GM18858 (cell line): ENCODE measurements at regions not wholly inside any gene's neighbourhood (a gene's known extent, or its start where the extent isn't known, plus 50 kb on each side); places are given as distances from the start of the nearest gene placed in this dataset.

Source experiments
- ATAC-seq: cut with Tn5 transposase; IDR thresholded peaks from one replicate; pipeline ENCODE4 v1.9.1; 2021; ENCODE audit not compliant: unreplicated experiment

GRCh38 chr13:72029981-72030380 is 163.0 kb upstream of the DACH1 start:
- ATAC-seq: no peak

DNA sequence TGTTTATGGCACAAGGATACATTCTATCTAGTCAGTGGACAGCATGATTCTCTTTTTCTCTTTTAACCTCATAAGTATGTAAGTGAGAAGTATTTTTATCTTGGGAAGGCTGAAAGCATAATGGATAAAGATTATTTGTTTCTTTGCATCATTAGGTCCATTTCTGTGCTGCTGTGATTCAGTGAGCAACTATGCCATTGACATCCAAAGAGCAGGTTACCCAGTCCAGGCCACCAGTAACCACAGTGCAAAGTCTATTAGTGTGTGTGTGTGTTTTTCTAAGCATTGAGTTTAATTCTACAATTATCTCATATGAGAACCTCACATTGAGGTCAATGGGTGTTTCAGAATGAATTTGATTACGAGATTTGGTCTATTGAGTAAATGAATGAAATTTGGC is 158.8 kb upstream of the DACH1 start:
- ATAC-seq: no peak

DNA sequence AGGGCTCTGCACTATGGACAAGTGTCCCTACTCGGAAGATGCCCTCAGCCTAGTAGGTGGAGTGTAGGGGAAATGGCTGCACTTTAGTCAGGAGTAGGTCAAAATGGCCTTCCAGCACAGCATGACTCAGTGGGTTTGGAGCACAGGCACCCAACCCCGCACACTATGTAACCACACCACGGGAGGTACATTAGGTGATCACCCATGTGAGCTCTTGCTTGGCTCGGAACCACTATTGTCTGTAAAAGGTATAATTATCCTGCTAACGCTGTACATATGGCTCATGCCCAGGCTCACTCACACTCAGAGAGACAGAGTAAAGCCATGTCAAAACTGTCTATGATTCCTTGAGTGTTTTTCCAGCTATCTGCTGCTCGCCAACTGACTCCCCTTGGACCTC is 156.9 kb upstream of the DACH1 start:
- no peak for ATAC-seq

- ATAC-seq: no peak
Observed at GRCh38 chr13:72005455-72005854, 138.5 kb upstream of the DACH1 start.

- ATAC-seq: no peak
Observed at GRCh38 chr13:72004784-72005374, 137.9 kb upstream of the DACH1 start.

- ATAC-seq: no peak
Observed at GRCh38 chr13:72004246-72004645, 137.2 kb upstream of the DACH1 start.

DNA sequence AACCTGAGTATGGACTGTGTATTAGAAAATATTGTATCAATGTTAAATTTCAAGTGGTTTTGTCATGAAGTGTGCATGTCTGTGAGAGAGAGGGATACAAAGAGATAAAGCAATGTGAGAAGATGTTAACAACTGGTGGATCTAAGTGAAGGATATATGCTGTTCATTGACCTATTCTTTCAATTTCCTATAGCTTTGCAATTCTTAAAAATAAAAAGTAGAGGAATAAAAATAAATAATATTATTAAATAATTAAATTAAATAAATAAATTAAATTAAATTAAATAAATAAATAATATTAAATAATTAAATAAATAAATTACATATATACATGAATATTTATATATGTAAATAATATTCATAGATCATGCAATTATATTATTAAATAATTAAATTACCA is 131.2 kb upstream of the DACH1 start:
- no peak for ATAC-seq

- ATAC-seq: no peak
Observed at GRCh38 chr13:71979616-71980015, 112.6 kb upstream of the DACH1 start.

- no peak for ATAC-seq
Observed at GRCh38 chr13:71977028-71977427, 110.0 kb upstream of the DACH1 start.

DNA sequence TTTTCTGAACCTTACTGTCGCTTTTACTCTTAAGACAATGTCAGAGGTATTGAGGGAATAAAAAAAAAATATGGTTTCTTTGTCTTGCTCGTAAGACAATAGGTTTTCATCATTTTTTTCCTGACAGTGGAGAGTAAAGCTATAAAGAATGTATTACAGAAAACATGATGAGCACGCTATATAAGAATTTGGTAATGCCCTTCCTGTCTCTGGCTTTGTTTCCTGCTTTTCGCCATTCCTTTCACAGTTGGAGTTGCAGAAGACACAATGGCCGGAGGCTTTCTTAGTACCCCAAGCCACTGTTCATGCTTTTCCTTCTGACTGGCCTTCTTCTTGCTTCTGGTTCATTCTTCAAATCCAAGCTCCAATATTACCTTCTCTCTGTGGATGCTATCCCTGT is 101.0 kb upstream of the DACH1 start:
- no peak for ATAC-seq

DNA sequence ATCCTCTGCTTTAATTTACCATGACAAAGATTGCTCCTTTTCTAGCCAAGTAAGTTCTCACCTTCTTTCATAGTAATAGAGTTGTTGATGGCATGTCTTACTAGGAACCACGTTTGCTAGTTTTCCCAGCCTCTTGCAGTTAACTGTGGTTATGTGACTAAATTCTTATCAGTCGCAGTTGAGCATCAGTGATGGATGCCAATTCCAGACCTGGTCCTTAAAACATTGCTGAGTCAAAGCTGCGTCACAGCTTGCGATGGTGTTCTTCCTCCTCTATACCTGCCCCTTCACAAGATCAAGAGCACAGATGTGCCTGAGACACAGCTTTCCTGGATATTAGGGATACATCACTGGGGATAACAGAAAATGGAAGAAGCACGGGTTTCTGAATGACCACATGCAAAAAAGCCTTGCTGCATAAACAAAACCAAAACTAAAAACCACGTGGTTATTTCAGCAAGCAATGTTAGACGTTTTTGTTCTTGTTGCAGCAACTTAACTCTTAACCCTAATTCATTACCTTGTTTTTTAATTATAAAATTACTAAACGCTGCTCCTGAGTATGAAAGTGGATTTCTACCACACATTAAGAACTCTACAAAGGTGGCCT is 97.6 kb upstream of the DACH1 start:
- no peak for ATAC-seq

DNA sequence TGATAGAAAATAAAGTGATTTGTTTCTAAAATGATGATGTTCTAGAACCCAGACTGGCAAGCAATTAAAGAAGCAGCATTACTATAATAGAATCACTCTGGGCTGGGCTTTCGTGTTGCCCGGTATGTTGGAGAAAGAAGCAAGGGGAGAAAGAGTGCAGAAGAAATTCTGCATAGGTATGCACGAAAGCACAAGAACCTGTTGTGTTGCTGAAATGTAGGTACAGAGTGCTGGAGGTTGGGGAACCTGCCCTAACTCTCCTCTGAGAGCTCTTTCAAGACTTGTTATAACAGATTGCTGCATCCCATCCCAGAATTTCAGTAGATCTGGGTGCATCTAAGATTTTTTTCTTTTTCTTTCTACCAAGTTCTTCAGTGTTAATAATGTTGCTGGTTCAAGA is 95.7 kb upstream of the DACH1 start:
- no peak for ATAC-seq

DNA sequence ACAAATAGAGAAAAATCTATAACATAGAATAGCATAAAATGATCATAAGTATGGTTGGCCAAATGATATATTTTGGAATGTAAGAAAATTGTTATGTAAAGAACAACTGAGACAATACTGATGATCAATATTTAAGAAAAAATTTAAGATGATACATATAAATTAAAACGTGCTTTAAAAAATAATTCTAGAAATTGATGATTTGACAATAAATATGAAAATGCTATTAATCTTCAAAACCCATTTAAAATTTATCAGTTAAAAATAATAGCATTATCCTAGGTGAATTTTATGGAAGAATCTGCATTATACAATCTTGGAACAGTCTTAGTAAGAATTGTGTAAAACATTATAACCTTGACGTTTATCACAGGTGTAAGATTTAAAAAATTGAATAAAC is 95.1 kb upstream of the DACH1 start:
- ATAC-seq: no peak

GRCh38 chr13:71949441-71949840 is 82.4 kb upstream of the DACH1 start:
- no peak for ATAC-seq

- no peak for ATAC-seq
Observed at GRCh38 chr13:71939186-71939585, 72.2 kb upstream of the DACH1 start.

GRCh38 chr13:71935166-71935840 is 68.3 kb upstream of the DACH1 start:
- no peak for ATAC-seq

DNA sequence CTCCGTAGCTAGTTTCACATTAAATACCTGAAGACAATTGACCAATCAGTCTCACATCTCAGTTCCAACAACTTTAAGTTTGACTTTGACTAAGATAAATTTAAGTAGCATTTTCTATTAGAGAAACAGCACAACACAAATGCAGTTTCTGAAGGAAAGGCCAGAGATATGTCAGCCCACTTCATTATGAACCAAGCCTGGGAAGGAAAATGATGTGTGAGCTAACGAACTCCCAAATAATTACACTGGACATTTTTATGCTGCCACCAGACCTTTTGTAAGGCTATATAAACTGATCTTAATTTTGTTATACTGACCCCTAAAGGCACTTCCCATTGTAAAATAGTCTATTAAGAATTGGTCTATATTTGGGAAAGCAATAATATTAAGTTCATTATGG is 57.9 kb upstream of the DACH1 start:
- ATAC-seq: no peak

DNA sequence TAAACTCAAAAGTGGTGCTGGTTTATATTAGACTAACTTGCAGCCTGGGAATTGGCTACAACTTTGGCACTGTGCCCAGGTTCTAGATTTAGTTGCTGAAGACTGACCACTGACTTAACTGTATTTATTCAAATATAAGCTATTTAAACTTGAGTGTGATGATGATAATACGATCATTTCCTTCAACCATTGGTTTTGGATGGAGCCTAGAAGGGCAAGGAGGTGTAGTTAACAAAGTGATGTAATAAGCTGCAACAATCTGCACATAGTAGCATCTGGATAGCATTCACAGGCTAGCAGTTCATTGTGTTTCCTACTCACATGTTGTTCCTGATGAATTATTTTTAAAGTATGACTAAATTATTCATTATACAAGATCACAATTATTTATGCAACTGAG is 55.2 kb upstream of the DACH1 start:
- ATAC-seq: no peak
